ENCODE measurements at regions not wholly inside any gene's neighbourhood (a gene's known extent, or its start where the extent isn't known, plus 50 kb on each side); places are given as distances from the start of the nearest gene placed in this dataset.

- Histone ChIP-seq H3K4me1 (replicated peaks in 1 of 4; ENCODE audit: control insufficient read depth in 3 of 4, insufficient read depth in 4 of 4, low read length in 3 of 4) (no peaks in the 10 kb centered on the region), H2AK5ac (ENCODE audit: low read depth, low read length) (no peak overlapping the region), H3K79me2 (ENCODE audit: control insufficient read depth in 1 of 2, insufficient read depth in 2 of 2, low read length in 2 of 2) (no peaks in the 10 kb centered on the region), H3K9ac (replicated peaks in 1 of 4; ENCODE audit: extremely low read depth in 1 of 4, low read depth in 3 of 4, low read length in 3 of 4) (no peak overlapping the region), H3K23ac (ENCODE audit: insufficient read length) (no peak overlapping the region), H3K9me3 (ENCODE audit: insufficient read depth in 2 of 2, low read depth in 1 of 2, low read length in 1 of 2) (0 out of 4 replicates have a peak, but pooled peaks cover 0 to 3% of the 10 kb centered on the region in 2 experiments), H3K4ac (replicated peaks; ENCODE audit: insufficient read length, low read depth, low read length) (no peak overlapping the region), H3K79me1 (ENCODE audit: low read depth, low read length) (no peaks in the 10 kb centered on the region), H4K91ac (replicated peaks; ENCODE audit: insufficient read length, low read length) (no peak overlapping the region), H4K20me1 (replicated peaks in 1 of 2; ENCODE audit: control insufficient read depth in 1 of 2, insufficient read depth in 2 of 2, low read length in 2 of 2) (no peaks in the 10 kb centered on the region), H3K18ac (ENCODE audit: extremely low read depth, low read length) (no peak overlapping the region), H4K5ac (ENCODE audit: insufficient read length, low read depth, low read length) (no peak overlapping the region), H3K36me3 (ENCODE audit: control insufficient read depth in 2 of 4, insufficient read depth in 4 of 4, low read length in 3 of 4) (no peaks in the 10 kb centered on the region), H3K56ac (replicated peaks; ENCODE audit: insufficient read length, low read depth, low read length) (no peak overlapping the region), H3K14ac (ENCODE audit: insufficient read length) (no peak overlapping the region), H3K4me2 (ENCODE audit: insufficient read depth in 1 of 2, low read depth in 2 of 2, low read length in 2 of 2) (no peak overlapping the region), H3K4me3 (ENCODE audit: extremely low read depth in 1 of 4, insufficient read depth in 2 of 4, low read depth in 3 of 4, low read length in 4 of 4) (no peak overlapping the region), H4K8ac (ENCODE audit: extremely low read depth, insufficient read depth, low read length) (no peak overlapping the region), H2AFZ (ENCODE audit: low read length) (no peak overlapping the region), H2BK20ac (ENCODE audit: low read length) (no peak overlapping the region), H2BK5ac (ENCODE audit: low read depth, low read length) (no peak overlapping the region), H2BK120ac (replicated peaks; ENCODE audit: low read depth, low read length) (no peak overlapping the region), H3K27me3 (replicated peaks in 1 of 4; ENCODE audit: control insufficient read depth in 3 of 4, extremely low read depth in 1 of 4, insufficient read depth in 3 of 4, low read length in 3 of 4) (no peaks in the 10 kb centered on the region), H2BK12ac (ENCODE audit: low read depth, low read length) (no peak overlapping the region), H3K23me2 (ENCODE audit: low read depth, low read length) (no peaks in the 10 kb centered on the region), H2BK15ac (ENCODE audit: low read length) (no peak overlapping the region), H3K27ac (ENCODE audit: low read depth, low read length) (no peak overlapping the region)
- DNase-seq (ENCODE audit: low read depth in 1 of 2, low spot score in 2 of 2) (no peak), FAIRE-seq (no peak)
- CTCF ChIA-PET (ENCODE audit: partially characterized antibody), result no interaction called here
- POLR2A ChIA-PET (ENCODE audit: partially characterized antibody), result no interaction called here
- WGBS, 2 experiments (ENCODE audit: extremely low coverage in 1 of 2, insufficient coverage in 1 of 2, insufficient read length in 1 of 2, insufficient replicate concordance in 2 of 2, low coverage in 1 of 2, low lambda C conversion rate in 2 of 2, missing lambda C conversion rate in 1 of 2), result 90% methylated on average over 4 of the region's 5 CpGs; no CpG with 5 or more reads in 1 of the 2 experiments
- TF ChIP-seq ASH2L (IDR thresholded peaks at IDR 0.05; ENCODE audit: low read length) (no peak), BRCA1 (IDR thresholded peaks at IDR 0.05; ENCODE audit: low read depth, low read length) (no peak), PHF8 (conservative IDR thresholded peaks at IDR 0.05; ENCODE audit: low read depth, low read length) (no peak), SUZ12 (IDR thresholded peaks at IDR 0.05; ENCODE audit: low read length) (no peak), E2F6 (IDR thresholded peaks at IDR 0.05) (no peak)
These were observed 609.0 kb downstream of the DHX35 start for GRCh38 chr20:39571171-39571570.
